ENCODE measurements at regions not wholly inside any gene's neighbourhood (a gene's known extent, or its start where the extent isn't known, plus 50 kb on each side); places are given as distances from the start of the nearest gene placed in this dataset.

- H3K4me1 Mint-ChIP-seq (ENCODE audit: unreplicated experiment): peaks cover 2% of the 10 kb centered on the region
- no peaks in the 10 kb centered on the region for H3K36me3 Mint-ChIP-seq (ENCODE audit: low read depth, unreplicated experiment)
- no peak overlapping the region for H3K4me3 Mint-ChIP-seq (ENCODE audit: unreplicated experiment)
- no peak overlapping the region for H3K27ac Mint-ChIP-seq (ENCODE audit: unreplicated experiment)
- TF ChIP-seq, protein P1, sequence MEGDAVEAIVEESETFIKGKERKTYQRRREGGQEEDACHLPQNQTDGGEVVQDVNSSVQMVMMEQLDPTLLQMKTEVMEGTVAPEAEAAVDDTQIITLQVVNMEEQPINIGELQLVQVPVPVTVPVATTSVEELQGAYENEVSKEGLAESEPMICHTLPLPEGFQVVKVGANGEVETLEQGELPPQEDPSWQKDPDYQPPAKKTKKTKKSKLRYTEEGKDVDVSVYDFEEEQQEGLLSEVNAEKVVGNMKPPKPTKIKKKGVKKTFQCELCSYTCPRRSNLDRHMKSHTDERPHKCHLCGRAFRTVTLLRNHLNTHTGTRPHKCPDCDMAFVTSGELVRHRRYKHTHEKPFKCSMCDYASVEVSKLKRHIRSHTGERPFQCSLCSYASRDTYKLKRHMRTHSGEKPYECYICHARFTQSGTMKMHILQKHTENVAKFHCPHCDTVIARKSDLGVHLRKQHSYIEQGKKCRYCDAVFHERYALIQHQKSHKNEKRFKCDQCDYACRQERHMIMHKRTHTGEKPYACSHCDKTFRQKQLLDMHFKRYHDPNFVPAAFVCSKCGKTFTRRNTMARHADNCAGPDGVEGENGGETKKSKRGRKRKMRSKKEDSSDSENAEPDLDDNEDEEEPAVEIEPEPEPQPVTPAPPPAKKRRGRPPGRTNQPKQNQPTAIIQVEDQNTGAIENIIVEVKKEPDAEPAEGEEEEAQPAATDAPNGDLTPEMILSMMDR (IDR thresholded peaks at IDR 0.05; ENCODE audit: unreplicated experiment): no peak
- H3K27me3 Mint-ChIP-seq (ENCODE audit: unreplicated experiment): no peaks in the 10 kb centered on the region
- H3K9me3 Mint-ChIP-seq (ENCODE audit: unreplicated experiment): no peaks in the 10 kb centered on the region
- DNase-seq (ENCODE audit: low spot score): no peak
These were observed 145.5 kb downstream of the KCNA5 start for GRCh38 chr12:5189173-5189572.

DNA sequence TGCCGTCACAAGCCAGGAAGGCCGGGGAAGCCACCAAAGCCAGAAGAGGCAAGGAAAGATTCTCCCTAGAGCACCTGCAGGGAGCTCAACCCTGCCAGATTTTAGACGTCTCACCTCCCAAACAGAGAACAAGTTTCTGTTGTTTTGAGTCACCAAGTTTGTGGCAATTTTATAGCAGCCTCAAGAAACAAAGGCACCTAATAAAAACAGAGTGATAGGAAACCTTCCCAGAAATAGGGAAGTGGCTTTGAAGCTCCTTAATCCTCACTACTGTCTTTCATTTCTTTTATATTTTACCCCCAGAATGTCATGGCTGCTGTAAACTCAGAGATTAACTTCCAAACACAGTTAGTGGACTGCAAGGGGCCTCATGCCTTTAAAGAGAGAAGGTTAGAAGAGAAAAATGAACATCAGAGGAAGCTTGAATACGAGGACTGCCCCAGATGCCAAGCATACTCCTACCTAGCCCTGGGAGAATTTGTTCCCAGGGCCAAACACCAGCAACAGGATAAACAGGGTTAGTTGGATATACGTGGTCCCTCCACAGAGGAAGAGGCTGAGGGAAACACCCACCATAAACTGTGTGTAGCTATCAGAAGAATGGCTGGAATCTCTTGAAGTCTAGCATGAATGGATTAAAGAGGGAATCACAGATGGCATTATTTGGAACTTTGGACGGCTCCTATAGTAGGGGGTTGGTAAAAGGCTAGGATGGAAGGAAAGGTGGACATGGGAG is 148.3 kb downstream of the KCNA5 start:
- no peak overlapping the region for H3K27ac Mint-ChIP-seq (ENCODE audit: unreplicated experiment)
- H3K36me3 Mint-ChIP-seq (ENCODE audit: low read depth, unreplicated experiment): no peaks in the 10 kb centered on the region
- no peak overlapping the region for H3K4me3 Mint-ChIP-seq (ENCODE audit: unreplicated experiment)
- DNase-seq (ENCODE audit: low spot score): no peak
- H3K4me1 Mint-ChIP-seq (ENCODE audit: unreplicated experiment): peaks cover 4% of the 10 kb centered on the region
- no peaks in the 10 kb centered on the region for H3K27me3 Mint-ChIP-seq (ENCODE audit: unreplicated experiment)
- TF ChIP-seq, protein P1 (IDR thresholded peaks at IDR 0.05; ENCODE audit: unreplicated experiment): no peak
- H3K9me3 Mint-ChIP-seq (ENCODE audit: unreplicated experiment): no peaks in the 10 kb centered on the region

- no peak overlapping the region for H3K27ac Mint-ChIP-seq (ENCODE audit: unreplicated experiment)
- DNase-seq (ENCODE audit: low spot score): no peak
- TF ChIP-seq, protein P1 (IDR thresholded peaks at IDR 0.05; ENCODE audit: unreplicated experiment): no peak
- no peaks in the 10 kb centered on the region for H3K36me3 Mint-ChIP-seq (ENCODE audit: low read depth, unreplicated experiment)
- no peak overlapping the region for H3K4me3 Mint-ChIP-seq (ENCODE audit: unreplicated experiment)
- peaks cover 4% of the 10 kb centered on the region for H3K4me1 Mint-ChIP-seq (ENCODE audit: unreplicated experiment)
- H3K27me3 Mint-ChIP-seq (ENCODE audit: unreplicated experiment): no peaks in the 10 kb centered on the region
- no peaks in the 10 kb centered on the region for H3K9me3 Mint-ChIP-seq (ENCODE audit: unreplicated experiment)
These were observed 149.0 kb downstream of the KCNA5 start for GRCh38 chr12:5192726-5193125.

DNA sequence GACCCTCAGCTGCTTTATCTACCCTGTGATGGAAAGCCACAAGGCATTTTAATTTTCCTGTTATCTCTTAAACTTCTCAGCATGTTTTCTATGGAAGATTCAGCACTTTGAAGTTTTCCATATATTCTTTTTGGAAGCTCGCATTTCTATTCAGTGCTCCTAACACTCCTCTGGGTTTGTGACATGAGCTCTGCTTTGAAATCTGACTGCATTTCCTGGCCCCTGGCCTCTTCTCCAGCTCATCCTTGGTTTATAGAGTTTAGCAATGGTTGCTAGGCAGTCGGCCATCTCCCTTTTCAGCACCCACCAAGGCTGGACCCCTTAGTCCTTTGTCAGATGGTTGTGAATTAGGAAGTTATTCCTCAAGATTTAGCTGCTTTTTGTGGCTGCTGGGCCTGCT is 150.6 kb downstream of the KCNA5 start:
- DNase-seq (ENCODE audit: low spot score): no peak
- H3K36me3 Mint-ChIP-seq (ENCODE audit: low read depth, unreplicated experiment): no peaks in the 10 kb centered on the region
- TF ChIP-seq, protein P1 (IDR thresholded peaks at IDR 0.05; ENCODE audit: unreplicated experiment): no peak
- H3K27ac Mint-ChIP-seq (ENCODE audit: unreplicated experiment): no peak overlapping the region
- H3K9me3 Mint-ChIP-seq (ENCODE audit: unreplicated experiment): no peaks in the 10 kb centered on the region
- no peaks in the 10 kb centered on the region for H3K27me3 Mint-ChIP-seq (ENCODE audit: unreplicated experiment)
- peaks cover 4% of the 10 kb centered on the region for H3K4me1 Mint-ChIP-seq (ENCODE audit: unreplicated experiment)
- H3K4me3 Mint-ChIP-seq (ENCODE audit: unreplicated experiment): no peak overlapping the region

DNA sequence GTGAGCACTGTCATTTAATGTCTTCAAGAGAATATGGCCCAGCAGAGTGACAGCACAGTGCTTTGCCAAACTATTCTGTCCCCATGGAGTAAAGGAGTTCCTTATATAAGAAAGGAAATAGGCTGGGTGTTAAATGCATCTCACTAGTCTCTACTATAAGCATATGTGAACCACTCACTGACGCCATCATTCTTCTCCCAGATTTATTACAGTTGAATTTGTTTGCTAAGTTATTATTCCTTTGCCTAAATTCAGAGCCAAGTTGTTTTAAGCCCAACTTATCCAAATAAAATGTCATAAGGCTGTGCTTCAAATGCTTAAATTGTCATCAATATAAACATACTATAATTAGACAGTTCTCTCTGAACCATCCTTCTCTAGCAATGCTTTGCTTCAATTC is 151.6 kb downstream of the KCNA5 start:
- DNase-seq (ENCODE audit: low spot score): no peak
- Mint-ChIP-seq H3K27ac (ENCODE audit: unreplicated experiment) (no peak overlapping the region), H3K9me3 (ENCODE audit: unreplicated experiment) (no peaks in the 10 kb centered on the region), H3K27me3 (ENCODE audit: unreplicated experiment) (no peaks in the 10 kb centered on the region), H3K4me3 (ENCODE audit: unreplicated experiment) (no peak overlapping the region), H3K36me3 (ENCODE audit: low read depth, unreplicated experiment) (no peaks in the 10 kb centered on the region), H3K4me1 (ENCODE audit: unreplicated experiment) (peaks cover 4% of the 10 kb centered on the region)
- TF ChIP-seq, protein P1 (IDR thresholded peaks at IDR 0.05; ENCODE audit: unreplicated experiment): no peak
